HFF-Myc (cell line): ENCODE measurements at regions not wholly inside any gene's neighbourhood (a gene's known extent, or its start where the extent isn't known, plus 50 kb on each side); places are given as distances from the start of the nearest gene placed in this dataset.

Source experiments
- DNase-seq: peaks from one replicate; pipeline ENCODE4 v3.0.0-alpha.2; 2011; ENCODE audit warnings: low read depth; ENCODE audit errors: extremely low read depth
- H3K4me3 ChIP-seq: replicated peaks from 2 replicates; pipeline ENCODE4 v1.5.1; 2011; ENCODE audit warnings: low read depth, mild to moderate bottlenecking, control low read depth, low read length
- TF ChIP-seq, protein P1 (sequence below): IDR thresholded peaks from 2 replicates; pipeline ENCODE4 v1.5.1; 2012; ENCODE audit warnings: mild to moderate bottlenecking, low read depth, low read length, control low read depth; ENCODE audit errors: missing control alignments

DNA sequence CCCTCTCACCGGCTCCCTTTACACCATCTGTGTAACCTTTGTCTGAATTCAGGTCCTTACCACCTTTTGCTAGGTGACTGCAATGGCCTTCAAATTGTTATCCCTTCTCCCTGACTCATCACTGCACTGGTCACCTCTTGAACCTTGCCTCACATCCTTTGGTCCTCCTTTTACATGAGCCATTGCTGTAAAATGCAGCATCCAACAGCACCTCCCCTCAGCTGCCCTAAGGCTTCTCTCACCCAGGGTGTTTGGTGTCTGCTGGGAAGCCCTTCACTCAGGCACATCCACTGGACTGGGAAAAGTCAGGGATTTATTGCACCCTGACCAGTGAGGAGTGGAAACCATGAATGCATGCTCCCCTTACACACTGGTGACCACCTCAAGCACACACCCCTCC, 192.5 kb upstream of the GATB start:
- TF ChIP-seq, protein P1, sequence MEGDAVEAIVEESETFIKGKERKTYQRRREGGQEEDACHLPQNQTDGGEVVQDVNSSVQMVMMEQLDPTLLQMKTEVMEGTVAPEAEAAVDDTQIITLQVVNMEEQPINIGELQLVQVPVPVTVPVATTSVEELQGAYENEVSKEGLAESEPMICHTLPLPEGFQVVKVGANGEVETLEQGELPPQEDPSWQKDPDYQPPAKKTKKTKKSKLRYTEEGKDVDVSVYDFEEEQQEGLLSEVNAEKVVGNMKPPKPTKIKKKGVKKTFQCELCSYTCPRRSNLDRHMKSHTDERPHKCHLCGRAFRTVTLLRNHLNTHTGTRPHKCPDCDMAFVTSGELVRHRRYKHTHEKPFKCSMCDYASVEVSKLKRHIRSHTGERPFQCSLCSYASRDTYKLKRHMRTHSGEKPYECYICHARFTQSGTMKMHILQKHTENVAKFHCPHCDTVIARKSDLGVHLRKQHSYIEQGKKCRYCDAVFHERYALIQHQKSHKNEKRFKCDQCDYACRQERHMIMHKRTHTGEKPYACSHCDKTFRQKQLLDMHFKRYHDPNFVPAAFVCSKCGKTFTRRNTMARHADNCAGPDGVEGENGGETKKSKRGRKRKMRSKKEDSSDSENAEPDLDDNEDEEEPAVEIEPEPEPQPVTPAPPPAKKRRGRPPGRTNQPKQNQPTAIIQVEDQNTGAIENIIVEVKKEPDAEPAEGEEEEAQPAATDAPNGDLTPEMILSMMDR: no peak
- no peak overlapping the region for H3K4me3 ChIP-seq
- no peak for DNase-seq

DNA sequence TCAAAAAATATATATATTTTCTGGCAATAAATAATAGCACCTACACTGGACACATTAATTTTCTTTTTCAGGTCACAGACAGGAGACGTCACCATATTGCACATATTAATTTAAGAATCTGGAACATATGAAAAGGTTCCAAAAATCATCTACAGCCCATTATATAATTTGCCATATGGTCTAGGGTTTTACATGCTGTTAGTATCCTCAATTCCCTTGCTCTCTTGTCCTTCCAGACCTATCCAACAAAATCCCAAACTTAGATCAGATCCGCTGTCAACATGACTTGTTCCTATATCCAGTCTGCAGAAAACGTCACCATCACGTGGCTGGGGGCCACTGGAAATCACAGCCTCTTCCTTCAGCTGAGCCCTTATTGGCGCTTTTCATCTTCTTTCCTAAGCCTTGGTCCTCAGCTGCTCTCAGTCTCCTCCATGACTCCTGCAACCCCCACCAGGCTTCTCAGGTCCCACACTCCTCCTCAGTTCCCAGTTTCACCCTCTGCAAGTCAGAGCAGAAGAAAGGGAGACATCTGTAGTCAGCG, 192.0 kb upstream of the GATB start:
- no peak for DNase-seq
- H3K4me3 ChIP-seq: no peak overlapping the region
- TF ChIP-seq, protein P1: no peak

DNA sequence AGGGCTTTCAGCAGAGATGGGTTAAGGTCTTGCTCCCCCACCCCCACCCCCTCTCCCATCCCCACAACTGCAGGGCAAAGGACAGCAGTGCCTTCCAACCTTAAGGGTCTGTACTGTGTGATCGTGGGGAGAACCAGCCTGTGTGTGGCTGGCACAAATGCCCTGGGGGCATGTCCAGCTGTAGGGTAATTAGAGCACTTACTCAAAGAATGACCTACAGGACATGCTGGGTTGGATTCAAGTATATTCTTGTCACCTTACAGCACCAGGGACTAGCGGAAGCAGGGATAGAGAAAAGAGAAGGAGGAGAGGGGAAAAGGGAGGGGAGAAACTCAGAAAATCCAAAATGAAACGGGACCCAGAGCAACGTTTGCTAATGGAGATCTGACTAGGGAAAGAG, 191.3 kb upstream of the GATB start:
- TF ChIP-seq, protein P1: no peak
- H3K4me3 ChIP-seq: no peak overlapping the region
- DNase-seq: no peak

- TF ChIP-seq, protein P1: no peak
- H3K4me3 ChIP-seq: no peak overlapping the region
- DNase-seq: no peak
These were observed 190.9 kb upstream of the GATB start for GRCh38 chr4:151951671-151952050.

DNA sequence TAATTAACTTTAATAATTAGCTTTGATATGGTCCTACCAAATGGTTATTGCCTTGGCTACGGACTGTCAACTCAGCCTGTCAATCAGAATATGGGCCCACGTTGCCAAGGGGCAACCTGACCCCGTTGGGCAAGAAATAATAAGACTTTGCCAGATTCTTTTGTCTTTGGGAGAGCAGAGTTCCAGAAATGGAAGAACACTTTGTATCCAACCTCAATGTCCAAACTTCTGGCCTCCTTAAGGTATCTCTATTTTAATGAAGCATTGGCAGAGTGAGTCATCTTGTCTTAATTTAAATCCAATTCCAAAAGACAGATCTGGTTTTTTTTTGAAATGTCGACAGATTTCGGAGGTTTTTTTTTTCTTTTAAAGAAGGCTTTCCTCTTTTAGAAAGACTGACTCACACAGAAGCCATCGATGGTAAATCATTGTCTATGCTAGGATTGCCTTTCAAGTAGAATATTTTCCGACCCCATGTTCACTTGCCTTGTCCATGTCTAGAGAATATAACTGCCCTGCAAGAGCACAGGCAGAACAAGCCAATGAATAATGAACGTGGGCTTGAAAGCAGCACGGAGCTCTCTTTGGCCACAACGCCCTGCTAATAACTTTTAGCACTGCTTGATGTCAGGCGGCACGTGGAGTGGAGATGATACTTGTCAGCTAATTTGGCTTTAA, 190.3 kb upstream of the GATB start:
- TF ChIP-seq, protein P1: no peak
- no peak for DNase-seq
- H3K4me3 ChIP-seq: no peak overlapping the region

- H3K4me3 ChIP-seq: no peak overlapping the region
- TF ChIP-seq, protein P1: no peak
- DNase-seq: no peak
These were observed 187.7 kb upstream of the GATB start for GRCh38 chr4:151948351-151949016.
